Hepatocyte (in vitro differentiated cells): ENCODE measurements at regions not wholly inside any gene's neighbourhood (a gene's known extent, or its start where the extent isn't known, plus 50 kb on each side); places are given as distances from the start of the nearest gene placed in this dataset.

Experiments used
- CTCF ChIP-seq: fragments of 200-600 bp; sonication (generic); IDR thresholded peaks from 2 replicates; pipeline ENCODE4 v1.5.1; 2016; ENCODE audit warnings: antibody characterized with exemption, mild to moderate bottlenecking; ENCODE audit not compliant: poor library complexity
- EZH2 ChIP-seq: fragments of 200-600 bp; sonication (generic); IDR thresholded peaks from 2 replicates; pipeline ENCODE4 v1.6.1; 2016; ENCODE audit warnings: antibody characterized with exemption, mild to moderate bottlenecking, borderline replicate concordance

GRCh38 chr1:166272155-166272554, 105.4 kb upstream of the FAM78B start:
- TF ChIP-seq EZH2 (no peak), CTCF (no peak)
